OCI-LY7 (cell line): ENCODE measurements at regions not wholly inside any gene's neighbourhood (a gene's known extent, or its start where the extent isn't known, plus 50 kb on each side); places are given as distances from the start of the nearest gene placed in this dataset.

Experiments
- BruUV-seq: library from RNA; stranded (reverse); fragments of 400-500 nt; replicated peaks from 2 replicates; lab custom pipeline; 2021; lab: Mats Ljungman, UMichigan
- CTCF ChIA-PET: fragments of 300-600 bp; sonication (Branson Sonifier 250); formaldehyde crosslinking; loops from one replicate; lab custom pipeline; 2022; ENCODE audit warnings: antibody characterized with exemption; ENCODE audit not compliant: unreplicated experiment; lab: Charles Lee
- POLR2A ChIA-PET: fragments of 300-600 bp; sonication (Branson Sonifier 250); formaldehyde crosslinking; loops from one replicate; lab custom pipeline; 2022; ENCODE audit warnings: antibody characterized with exemption; lab: Charles Lee
- DNase-seq: peaks from one replicate; pipeline ENCODE4 v3.0.0-alpha.2; 2015; ENCODE audit warnings: low spot score
- H2AFZ ChIP-seq: fragments of 200-600 bp; sonication (generic), shearing (Covaris generic); 2 replicates; pipeline ENCODE4 v1.6.1; 2014; ENCODE audit warnings: mild to moderate bottlenecking, antibody characterized with exemption, low read length, moderate library complexity
- H3K27ac ChIP-seq: fragments of 200-600 bp; sonication (generic); 2 replicates; pipeline ENCODE4 v1.5.1; 2014; ENCODE audit warnings: mixed run types, low read depth, mild to moderate bottlenecking, moderate library complexity, low read length, inconsistent platforms; ENCODE audit not compliant: poor library complexity, severe bottlenecking
- H3K36me3 ChIP-seq: fragments of 200-600 bp; sonication (generic); 2 replicates; pipeline ENCODE4 v1.6.1; 2014; ENCODE audit warnings: mild to moderate bottlenecking, antibody characterized with exemption, low read length, moderate library complexity, mixed read lengths; ENCODE audit not compliant: insufficient read depth
- H3K4me1 ChIP-seq: fragments of 200-600 bp; sonication (generic); 2 replicates; pipeline ENCODE4 v1.5.1; 2014; ENCODE audit warnings: mild to moderate bottlenecking, low read length; ENCODE audit not compliant: insufficient read depth, poor library complexity, severe bottlenecking
- H3K4me2 ChIP-seq: fragments of 200-600 bp; sonication (generic); 2 replicates; pipeline ENCODE4 v1.6.1; 2014; ENCODE audit warnings: mild to moderate bottlenecking, low read length
- H3K4me3 ChIP-seq: fragments of 200-600 bp; sonication (generic); 2 replicates; pipeline ENCODE4 v1.5.1; 2014; ENCODE audit warnings: mild to moderate bottlenecking, low read depth, low read length; ENCODE audit not compliant: poor library complexity, severe bottlenecking
- H3K79me2 ChIP-seq: fragments of 200-600 bp; sonication (generic); 2 replicates; pipeline ENCODE4 v1.6.1; 2016; ENCODE audit warnings: low read depth, mild to moderate bottlenecking, low read length, moderate library complexity, mixed read lengths; ENCODE audit not compliant: insufficient read depth
- H3K9me2 ChIP-seq: fragments of 200-600 bp; sonication (generic); 2 replicates; pipeline ENCODE4 v1.6.1; 2016; ENCODE audit warnings: mild to moderate bottlenecking, low read length, mixed read lengths; ENCODE audit not compliant: insufficient read depth
- H3K9me3 ChIP-seq: fragments of 200-600 bp; sonication (generic); 2 replicates; pipeline ENCODE4 v1.6.1; 2014; ENCODE audit warnings: mild to moderate bottlenecking, mixed run types, low read length, mixed read lengths
- H4K20me1 ChIP-seq: fragments of 200-600 bp; sonication (generic); 2 replicates; pipeline ENCODE4 v1.6.1; 2014; ENCODE audit warnings: mild to moderate bottlenecking, antibody characterized with exemption, low read length, moderate library complexity, mixed read lengths; ENCODE audit not compliant: insufficient read depth
- EZH2phosphoT487 ChIP-seq: fragments of 200-600 bp; sonication (generic); IDR thresholded peaks from 2 replicates; pipeline ENCODE4 v1.6.1; 2018; ENCODE audit warnings: low read depth, borderline replicate concordance, mild to moderate bottlenecking, mixed run types, antibody characterized with exemption, low read length, moderate library complexity, mixed read lengths
- intact Hi-C: fragments of 100-400 bp; cut with micrococcal nuclease; formaldehyde crosslinking; loops from one replicate; pipeline ENCODE4 v1.10.0; 2022; ENCODE audit not compliant: unreplicated experiment
- TF ChIP-seq, protein P1 (sequence below): fragments of 200-600 bp; sonication (generic); conservative IDR thresholded peaks from 2 replicates; pipeline ENCODE4 v1.5.1; 2014; ENCODE audit warnings: mild to moderate bottlenecking, antibody characterized with exemption, low read length, moderate library complexity, mixed read lengths

DNA sequence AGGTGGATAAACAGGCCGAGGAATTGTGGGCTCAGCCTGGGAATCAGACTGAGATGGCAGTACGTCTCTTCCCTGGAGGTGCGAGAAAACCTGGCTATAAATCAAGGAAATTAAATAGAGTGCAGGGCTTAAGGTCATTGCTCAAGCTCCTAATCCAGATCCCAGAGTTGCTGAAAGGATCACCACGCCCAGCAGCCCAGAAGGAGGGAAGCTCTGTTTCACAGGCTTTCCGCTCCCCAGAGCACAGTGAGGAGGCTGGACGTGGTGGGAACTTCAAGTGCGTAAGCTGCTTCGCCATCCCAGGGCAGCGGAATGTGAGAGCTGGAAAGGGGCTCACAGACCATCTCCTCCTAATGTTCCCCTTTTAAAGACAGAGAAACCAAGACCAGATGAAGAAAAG lies 651.6 kb upstream of the TBX3 start:
- ChIA-PET POLR2A (no interaction called here), CTCF (no interaction called here)
- H3K4me2 ChIP-seq, result no peak overlapping the region
- no peak overlapping the region for H2AFZ ChIP-seq
- no peak for TF ChIP-seq EZH2phosphoT487
- TF ChIP-seq, protein P1, sequence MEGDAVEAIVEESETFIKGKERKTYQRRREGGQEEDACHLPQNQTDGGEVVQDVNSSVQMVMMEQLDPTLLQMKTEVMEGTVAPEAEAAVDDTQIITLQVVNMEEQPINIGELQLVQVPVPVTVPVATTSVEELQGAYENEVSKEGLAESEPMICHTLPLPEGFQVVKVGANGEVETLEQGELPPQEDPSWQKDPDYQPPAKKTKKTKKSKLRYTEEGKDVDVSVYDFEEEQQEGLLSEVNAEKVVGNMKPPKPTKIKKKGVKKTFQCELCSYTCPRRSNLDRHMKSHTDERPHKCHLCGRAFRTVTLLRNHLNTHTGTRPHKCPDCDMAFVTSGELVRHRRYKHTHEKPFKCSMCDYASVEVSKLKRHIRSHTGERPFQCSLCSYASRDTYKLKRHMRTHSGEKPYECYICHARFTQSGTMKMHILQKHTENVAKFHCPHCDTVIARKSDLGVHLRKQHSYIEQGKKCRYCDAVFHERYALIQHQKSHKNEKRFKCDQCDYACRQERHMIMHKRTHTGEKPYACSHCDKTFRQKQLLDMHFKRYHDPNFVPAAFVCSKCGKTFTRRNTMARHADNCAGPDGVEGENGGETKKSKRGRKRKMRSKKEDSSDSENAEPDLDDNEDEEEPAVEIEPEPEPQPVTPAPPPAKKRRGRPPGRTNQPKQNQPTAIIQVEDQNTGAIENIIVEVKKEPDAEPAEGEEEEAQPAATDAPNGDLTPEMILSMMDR, result no peak
- H3K27ac ChIP-seq, result no peak overlapping the region
- no peaks in the 10 kb centered on the region for H3K9me2 ChIP-seq
- H3K79me2 ChIP-seq, result no peaks in the 10 kb centered on the region
- H3K36me3 ChIP-seq, result no peaks in the 10 kb centered on the region
- BruUV-seq, result no TSS peak
- H3K4me3 ChIP-seq, result no peak overlapping the region
- no peak for DNase-seq
- H3K4me1 ChIP-seq, result no peaks in the 10 kb centered on the region
- intact Hi-C loops, result no loop called here
- H4K20me1 ChIP-seq, result no peaks in the 10 kb centered on the region
- no peaks in the 10 kb centered on the region for H3K9me3 ChIP-seq

DNA sequence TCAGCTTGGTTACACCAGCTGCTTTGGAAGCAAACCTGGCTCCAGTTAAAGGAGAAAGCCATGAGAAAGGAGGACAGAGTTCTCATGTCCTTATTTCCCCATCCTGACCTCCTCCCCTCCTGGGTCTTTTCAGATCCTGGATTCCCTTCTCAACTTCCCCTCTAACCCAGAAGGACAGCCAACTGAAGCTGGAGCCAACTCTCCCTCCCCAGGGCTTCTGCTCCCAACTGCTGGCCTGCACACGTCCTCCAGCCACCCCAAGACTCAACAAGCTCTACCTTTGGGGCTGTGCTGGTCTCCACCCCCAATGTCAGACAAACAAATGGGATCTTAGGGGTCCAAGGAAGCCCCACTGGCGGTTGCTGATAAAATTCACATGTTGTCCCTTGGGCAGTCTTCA lies 651.1 kb upstream of the TBX3 start:
- Histone ChIP-seq H3K4me2 (no peak overlapping the region), H3K9me3 (no peaks in the 10 kb centered on the region), H3K4me1 (no peaks in the 10 kb centered on the region), H3K9me2 (no peaks in the 10 kb centered on the region), H2AFZ (no peak overlapping the region), H3K4me3 (no peak overlapping the region), H3K27ac (no peak overlapping the region), H4K20me1 (no peaks in the 10 kb centered on the region), H3K79me2 (no peaks in the 10 kb centered on the region), H3K36me3 (no peaks in the 10 kb centered on the region)
- ChIA-PET CTCF (no interaction called here), POLR2A (no interaction called here)
- no peak for DNase-seq
- no TSS peak for BruUV-seq
- TF ChIP-seq, protein P1, result no peak
- TF ChIP-seq EZH2phosphoT487, result no peak
- intact Hi-C loops, result no loop called here

DNA sequence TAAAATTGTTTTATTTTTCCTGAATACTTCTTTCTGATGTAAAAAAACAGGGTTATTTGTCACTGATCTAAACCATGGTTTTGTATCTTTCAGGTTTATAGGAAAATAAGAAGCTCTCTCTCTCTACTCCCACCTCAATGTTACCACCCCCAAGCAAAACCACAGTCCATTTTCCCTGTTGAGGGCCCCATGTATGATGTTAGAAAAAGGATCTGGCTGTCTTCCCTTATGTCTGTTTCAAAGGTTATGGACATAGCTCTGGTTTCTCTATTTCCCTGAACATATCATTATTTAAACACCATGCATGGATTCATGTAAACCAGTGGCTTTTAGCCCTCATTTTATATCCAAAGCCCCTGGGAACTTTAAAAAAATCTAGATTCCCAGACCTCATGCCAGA lies 649.0 kb upstream of the TBX3 start:
- Histone ChIP-seq H2AFZ (no peak overlapping the region), H3K4me1 (no peaks in the 10 kb centered on the region), H3K36me3 (no peaks in the 10 kb centered on the region), H3K4me3 (no peak overlapping the region), H3K27ac (no peak overlapping the region), H3K4me2 (no peak overlapping the region), H3K9me3 (no peaks in the 10 kb centered on the region), H3K9me2 (no peaks in the 10 kb centered on the region; the same call in 1 of the 2 replicates), H4K20me1 (no peaks in the 10 kb centered on the region), H3K79me2 (no peaks in the 10 kb centered on the region)
- CTCF ChIA-PET, result no interaction called here
- intact Hi-C loops, result no loop called here
- no peak for TF ChIP-seq EZH2phosphoT487
- TF ChIP-seq, protein P1, result no peak
- POLR2A ChIA-PET, result interaction anchor here (0.5 kb wide), 1 partner anchor 439 kb away, joined by 5 read pairs; no protein-coding TSS in a partner anchor
- BruUV-seq, result no TSS peak
- DNase-seq, result no peak
